Right ventricle myocardium superior (tissue), 1 donor: ENCODE measurements at regions not wholly inside any gene's neighbourhood (a gene's known extent, or its start where the extent isn't known, plus 50 kb on each side); places are given as distances from the start of the nearest gene placed in this dataset.
"Not testable (repeated sequence)": the region's sequence is repeated elsewhere in the genome, so short reads cannot be mapped to it uniquely, and the experiment has no call there.

Experiments
- ATAC-seq: fragments of 200-7000 bp; cut with Tn5 transposase; one replicate; pipeline ENCODE4 v1.9.1; 2020; ENCODE audit warnings: mild to moderate bottlenecking; ENCODE audit not compliant: poor library complexity
- DNase-seq: peaks from one replicate; pipeline ENCODE4 v3.0.0-alpha.2; 2020
- intact Hi-C: fragments of 100-400 bp; cut with DNase I; formaldehyde crosslinking; loops from one replicate; pipeline ENCODE4 v1.11.2; 2022
- donor health status: DM: no; HTN: yes; CAD: no; lungs with severe emphysema.

DNA sequence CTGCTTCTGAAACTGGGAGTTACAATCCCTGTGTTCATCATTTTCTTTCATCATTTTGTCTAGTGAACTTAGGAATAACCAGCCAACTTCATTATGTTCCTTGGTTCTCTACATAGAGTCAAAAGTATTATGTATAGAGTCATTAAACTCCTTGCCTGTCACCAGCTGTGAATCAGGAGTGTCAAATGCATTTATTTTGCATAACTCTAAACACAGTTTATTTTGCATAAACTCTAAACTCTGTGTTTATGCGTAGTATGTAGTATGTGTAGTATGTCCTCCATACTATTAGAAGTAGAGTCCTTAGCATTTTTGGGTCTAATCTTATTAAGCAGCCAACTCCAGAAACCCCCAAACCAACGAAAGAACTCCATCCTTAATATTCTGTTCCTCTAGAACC is 164.4 kb downstream of the EVA1A start:
- intact Hi-C loops, result no loop called here
- no peak for DNase-seq
- ATAC-seq, result no peak

DNA sequence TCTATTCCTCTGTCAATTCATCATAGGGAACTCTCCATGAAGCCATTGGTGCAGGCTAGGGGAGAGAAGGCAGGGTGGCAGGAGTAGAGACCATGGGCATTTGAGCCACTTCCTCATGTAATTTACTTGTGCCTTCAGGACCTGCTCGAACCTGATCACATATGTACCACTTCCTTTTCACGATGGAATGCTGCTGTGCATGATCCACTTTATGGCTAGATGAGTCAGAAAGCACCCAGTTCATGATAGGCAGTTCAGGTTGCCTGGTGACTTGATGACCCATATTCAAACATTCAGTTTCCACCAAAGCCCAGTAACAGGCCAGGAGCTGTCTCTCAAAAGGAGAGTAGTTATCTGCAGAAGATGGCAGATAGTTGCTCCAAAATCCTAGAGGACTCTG is 166.0 kb downstream of the EVA1A start:
- intact Hi-C loops, ATAC-seq: not testable (repeated sequence)

DNA sequence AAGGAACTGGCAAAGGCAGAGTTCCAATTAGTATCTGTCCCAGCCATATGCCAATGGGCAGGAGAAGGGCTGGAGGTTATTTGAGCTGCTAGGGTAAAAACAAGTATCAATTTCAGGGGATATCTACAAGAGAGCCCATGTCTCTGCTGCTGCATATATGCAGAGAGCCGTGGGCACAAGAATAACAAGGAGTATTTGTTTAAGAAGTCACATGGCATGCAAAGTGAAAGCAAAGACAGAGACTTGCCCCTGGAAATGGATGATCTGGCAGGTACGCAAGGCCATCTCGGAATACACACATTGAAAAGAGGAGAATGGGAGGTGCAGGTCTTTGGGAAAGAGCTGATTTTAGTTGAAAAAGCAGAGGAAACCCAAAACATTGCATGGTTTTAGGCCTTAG is 170.6 kb downstream of the EVA1A start:
- no peak for ATAC-seq
- DNase-seq, result no peak
- intact Hi-C loops, result no loop called here

More for the DNA sequence above, 166.0 kb downstream of the EVA1A start:
- DNase-seq, result not testable (repeated sequence)

DNA sequence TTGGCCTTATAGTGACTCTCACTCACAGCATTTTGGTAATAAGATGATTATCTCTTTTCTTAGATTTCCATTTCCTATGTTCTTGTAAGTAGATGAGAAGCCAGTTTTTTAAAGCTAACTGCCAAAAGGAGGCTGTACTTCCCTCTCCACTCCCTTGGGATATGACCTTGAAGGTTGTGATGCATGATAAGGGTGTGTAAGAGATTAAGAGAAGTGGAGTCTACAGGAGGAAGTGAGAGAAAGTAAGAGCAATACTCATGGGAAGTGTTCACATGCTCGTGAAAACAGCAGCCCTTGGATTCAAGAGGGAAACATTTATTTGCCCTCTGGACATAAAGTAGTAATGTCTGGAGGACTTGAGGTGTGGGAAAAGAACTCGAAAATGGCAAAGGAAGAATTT is 171.5 kb downstream of the EVA1A start:
- ATAC-seq (no peak), DNase-seq (no peak)
- intact Hi-C loops, result no loop called here

DNA sequence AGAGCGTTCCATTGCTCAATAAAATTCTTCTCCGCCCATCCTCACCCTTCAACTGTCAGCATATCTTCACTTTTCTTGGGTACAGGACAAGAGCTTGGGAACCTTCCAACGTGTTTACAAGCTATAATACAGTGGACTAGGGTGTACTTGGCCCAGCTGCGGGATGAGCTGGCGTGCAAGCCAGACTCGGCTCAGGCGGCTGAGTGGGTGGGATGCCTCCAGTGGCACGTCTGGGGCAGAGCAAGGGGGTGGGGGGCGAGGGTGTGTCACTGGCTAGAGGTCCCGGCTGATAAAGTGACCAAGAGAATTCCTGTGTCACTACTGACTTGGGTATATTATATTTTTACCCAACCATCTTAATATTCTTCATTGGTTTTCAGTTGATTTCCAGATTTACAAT is 179.7 kb downstream of the EVA1A start:
- DNase-seq (no peak), ATAC-seq (no peak)
- intact Hi-C loops, result no loop called here

DNA sequence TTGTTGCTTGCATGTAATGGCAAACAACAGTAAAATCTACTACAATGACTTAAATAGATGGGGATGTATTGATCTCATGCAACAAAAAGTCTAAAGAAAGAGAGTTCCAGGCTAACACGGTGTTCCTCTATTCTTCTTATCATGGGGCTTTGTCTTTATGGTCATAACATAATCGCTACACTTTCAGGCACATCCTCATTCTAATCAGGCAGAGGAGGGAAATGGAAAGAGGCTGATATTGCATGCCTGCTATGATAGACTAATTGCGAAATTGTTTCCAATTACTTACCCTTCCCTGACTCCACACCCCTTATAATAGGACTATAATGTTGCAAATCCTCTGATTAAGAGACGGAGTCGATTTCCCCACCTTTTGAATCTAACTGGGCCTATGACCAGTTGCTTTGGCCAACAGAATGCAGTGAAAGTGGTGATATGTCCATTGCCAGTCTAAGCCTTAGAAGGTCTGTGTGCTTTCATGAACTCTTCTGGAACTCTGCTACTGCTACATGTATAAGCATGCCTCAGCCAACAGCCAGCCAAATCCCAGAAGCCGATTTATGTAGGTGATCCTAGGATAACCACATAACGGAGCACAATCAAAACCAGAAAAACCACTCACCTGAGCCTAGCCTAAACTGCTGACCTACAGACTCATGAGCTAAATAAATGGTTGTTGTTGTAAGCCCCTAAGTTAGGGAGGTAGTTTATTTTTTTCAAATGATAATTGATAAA is 180.3 kb upstream of the TACR1 start:
- ATAC-seq (no peak), DNase-seq (no peak)
- intact Hi-C loops, result no loop called here

DNA sequence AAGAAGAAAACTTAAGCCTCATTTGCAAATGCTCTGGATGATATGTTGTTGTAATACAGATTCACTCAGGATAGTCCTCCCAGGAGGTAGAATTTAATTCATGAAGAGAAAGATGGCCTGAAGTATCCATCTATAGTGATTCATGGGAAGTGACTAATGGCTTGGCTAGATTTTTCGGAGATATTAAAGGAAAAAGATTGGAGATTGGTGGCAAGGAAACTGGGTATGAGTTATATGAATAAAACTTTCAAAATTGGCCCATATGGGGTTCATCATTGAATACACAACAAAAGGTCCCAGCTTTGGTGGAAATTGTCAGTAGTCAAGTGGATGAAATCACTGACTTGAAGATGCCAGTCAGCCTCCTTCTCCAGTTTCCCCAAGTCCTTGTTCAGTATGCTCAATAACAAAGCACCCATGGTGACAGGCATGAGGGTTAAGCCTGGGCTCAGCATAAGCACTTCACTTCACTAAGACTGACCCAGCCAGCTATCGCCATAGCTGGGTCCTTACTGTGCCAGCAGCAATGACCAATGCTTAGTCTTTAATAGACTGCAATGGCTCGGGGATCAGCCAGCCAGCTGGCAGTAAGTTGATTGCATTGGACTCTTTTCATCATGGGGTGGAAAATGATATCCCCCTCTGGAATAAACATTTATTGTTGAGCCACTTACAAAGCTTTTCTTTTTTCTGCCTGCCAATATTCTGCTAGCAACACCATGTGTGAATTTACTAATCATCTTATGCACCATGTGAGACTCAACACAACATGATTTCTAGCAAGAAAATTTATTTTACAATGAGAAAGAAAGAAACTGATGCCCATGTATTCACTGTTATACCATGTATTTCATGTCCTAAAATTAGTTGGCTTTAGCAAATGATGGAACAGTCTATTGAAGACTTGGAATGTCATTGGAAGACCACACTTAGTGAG is 176.6 kb upstream of the TACR1 start:
- DNase-seq (no peak), ATAC-seq (no peak)
- intact Hi-C loops, result no loop called here

DNA sequence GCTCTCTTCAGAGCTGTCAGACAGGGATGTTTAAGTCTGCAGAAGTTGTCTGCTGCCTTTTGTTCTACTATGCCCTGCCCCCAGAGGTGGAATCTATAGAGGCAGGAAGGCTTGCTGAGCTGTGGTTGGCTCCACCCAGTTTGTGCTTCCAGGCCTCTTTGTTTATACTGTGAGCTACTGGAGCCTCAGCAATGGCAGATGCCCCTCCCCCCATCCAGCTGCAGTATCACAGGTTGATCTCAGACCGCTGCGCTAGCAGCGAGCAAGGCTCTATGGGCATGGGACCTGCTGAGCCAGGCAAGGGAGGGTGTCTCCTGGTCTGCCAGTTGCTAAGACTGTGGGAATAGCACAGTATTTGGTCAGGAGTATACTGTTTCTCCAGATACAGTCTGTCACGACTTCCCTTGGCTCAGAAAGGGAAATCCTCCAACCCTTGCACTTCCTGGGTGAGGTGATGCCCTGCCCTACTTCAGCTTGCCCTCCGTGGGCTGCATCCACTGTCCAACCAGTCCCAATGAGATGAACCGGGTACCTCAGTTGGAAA is 175.2 kb upstream of the TACR1 start:
- intact Hi-C loops, ATAC-seq, DNase-seq: not testable (repeated sequence)

DNA sequence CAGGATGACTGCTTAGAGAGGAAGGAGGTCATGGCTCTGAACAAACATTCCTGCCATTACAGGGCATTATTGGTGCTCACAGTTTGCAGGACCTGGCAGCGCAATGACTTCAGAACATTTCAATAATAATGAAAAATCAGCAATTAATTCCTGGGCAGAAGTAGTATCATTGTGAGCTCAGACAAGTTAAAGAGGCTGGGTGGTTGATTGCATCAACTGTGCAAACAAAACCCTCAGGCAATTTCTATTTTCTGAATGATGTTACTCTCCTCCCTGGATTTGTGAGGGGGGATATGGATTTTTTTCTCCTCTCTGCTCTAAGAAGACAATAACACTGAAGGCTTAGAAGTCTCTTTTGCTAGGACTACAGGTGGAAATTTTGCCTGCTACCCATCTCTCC is 168.1 kb upstream of the TACR1 start:
- intact Hi-C loops, result no loop called here
- no peak for ATAC-seq

DNA sequence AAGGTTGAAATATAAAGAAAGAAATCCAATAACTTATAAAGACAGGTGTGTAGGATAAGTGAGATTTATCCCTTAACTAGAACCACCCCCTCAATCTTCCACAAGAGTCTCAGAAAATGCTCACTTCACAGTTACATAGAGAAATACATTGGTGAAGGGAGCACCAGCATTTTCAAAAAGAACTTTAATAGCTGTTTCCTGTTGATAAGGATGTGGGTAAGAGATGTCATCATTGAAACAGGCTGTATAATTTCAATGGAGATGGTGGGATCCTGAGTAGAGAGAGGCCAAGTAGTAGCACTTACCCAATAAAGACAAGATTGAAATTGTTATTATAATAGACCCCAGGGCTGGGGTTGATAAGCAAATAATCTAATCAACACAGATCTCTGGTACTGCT is 162.2 kb upstream of the TACR1 start:
- intact Hi-C loops, result no loop called here
- DNase-seq, result no peak
- no peak for ATAC-seq

More for the DNA sequence above, 168.1 kb upstream of the TACR1 start:
- no peak for DNase-seq

DNA sequence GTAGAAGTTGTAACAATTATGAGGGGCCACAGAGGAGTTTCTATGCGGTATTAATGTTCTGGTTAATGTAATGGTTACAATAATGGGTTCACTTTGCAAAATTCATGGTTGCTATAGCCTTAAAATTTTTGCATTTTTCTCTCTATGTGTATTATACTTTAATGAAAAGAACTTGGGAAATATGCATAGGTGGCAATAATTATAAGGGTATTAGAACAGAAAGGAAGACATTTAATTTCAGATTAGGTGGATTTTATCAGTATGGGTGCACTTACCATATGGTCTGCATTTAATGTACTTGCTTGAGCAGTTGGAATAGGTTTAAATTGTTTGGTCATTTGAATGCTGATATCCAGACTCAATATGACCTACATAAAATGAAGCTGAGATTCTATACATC is 161.6 kb upstream of the TACR1 start:
- intact Hi-C loops, result no loop called here
- ATAC-seq, result no peak
- DNase-seq, result no peak

DNA sequence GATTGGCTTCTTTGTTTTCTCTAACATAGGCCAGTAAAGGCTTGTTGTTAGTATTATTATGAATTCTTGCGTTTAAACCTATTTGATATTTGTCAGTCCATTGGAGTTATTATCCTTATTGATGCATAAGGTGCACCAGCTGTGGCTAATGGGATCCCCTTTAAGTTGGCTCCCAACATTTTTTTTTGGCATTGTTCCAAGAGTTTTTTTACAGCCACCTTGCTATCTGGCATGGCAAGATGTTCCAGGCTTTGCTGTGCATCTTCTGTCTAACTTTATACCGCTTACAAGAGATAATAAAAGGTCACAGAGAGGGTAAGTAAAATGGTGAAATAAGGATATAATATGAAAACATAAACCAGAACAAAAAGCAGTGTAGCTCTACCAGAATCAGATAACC is 157.5 kb upstream of the TACR1 start:
- intact Hi-C loops, result no loop called here
- DNase-seq (no peak), ATAC-seq (no peak)

DNA sequence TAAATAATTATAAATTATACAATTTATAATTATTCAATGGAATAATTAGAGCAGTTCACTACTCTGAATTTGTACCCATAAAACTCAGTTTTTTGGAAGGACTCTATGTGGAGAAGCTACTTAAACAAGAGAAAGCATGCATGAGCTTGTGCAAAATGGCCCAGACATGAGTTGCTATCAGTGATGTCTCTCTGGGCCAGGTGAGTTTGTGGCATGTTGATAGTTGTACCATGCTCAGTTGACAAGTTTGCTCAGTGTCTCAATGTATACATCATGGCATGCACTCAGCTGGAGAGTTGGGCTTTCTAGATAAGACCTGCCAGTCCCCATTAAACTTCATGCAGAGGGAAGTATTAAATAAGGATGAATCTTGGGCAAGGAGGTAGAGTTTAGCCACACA is 153.8 kb upstream of the TACR1 start:
- no peak for DNase-seq
- intact Hi-C loops, result no loop called here
- ATAC-seq, result no peak

DNA sequence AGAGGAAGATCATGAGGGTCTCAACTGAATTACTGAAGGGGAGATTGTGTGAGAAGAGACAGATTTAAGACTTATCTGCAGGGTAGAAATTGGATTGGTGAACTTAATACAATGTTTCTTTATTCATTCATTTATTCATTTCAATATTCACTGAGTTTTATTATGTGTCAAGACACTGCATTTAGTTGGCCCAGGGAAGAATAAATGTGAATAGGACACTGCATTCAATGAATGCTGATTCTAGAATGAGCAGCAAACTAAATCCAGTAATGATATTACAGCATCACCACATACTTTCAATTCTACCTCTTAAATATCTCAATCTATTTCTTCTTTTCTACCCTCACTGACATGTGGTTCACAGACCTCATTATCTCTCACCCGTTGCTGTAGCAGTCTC is 149.0 kb upstream of the TACR1 start:
- DNase-seq (no peak), ATAC-seq (no peak)
- intact Hi-C loops, result no loop called here

DNA sequence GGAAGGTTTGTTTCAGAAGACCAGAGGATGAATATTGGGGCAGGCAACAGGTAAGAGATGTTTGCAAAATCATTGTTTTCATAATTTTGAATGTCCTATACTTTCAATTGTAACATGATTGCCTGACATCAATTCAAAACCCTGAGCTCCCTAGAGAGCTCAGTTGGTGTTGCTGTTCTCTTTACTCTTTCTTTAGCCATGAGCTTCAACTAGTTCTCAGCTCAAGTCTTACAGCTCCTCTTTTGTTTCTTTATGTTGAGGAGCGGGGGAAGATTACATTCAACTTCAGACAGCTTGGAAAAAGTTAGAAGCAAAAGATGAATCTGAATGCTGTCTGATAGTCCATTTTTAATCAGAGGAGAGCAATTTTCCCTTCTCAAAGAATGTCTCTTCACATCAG is 144.8 kb upstream of the TACR1 start:
- intact Hi-C loops, result no loop called here
- ATAC-seq (no peak), DNase-seq (no peak)

DNA sequence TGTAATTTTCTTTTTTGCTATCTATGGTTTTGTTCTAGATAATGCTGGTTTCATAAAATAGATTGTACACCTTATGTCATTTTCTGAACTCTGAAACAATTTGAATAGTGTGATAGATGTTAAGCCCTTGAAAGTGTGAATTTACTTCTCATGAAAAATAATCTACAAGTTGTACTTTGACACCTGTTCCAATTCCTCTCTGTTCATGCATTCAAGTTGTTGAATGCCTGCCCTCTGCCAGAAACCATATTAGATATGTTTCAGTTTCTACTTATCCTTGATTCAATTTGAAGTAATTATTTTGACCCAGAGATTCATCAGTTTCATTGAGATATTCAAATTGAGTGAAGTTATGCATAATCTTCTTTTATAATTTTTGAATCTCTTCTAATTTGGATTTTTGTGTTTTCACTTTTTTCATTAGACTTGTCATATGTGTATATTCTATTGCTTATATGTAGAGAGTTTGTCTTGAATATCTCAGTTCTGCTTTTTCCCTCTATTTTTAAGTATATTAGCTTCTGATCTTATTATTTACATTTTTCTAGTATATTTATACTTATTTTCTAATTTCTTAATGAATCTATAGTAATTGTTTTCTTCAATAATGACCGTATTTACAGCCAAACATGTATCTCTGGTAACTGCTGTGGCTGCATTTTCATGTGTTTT is 143.3 kb upstream of the TACR1 start:
- DNase-seq, result no peak
- intact Hi-C loops, result no loop called here
- no peak for ATAC-seq

DNA sequence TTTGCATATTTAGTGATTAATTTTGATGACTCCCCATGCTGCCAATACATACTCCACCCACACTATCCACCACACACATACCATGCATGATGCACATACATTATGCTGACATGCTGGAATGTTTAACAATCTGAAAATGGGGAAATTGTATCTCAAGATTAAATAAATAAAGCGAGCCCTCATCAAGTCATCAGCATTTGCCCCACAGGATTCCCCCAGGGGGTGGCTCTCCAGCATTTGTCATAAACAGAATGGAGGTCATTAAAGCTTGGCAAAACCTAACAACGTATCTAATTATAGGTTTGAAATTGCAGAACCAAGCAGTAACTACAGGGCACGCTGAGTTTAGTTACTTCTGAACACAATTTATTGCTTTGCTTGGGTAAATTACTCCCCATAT is 141.2 kb upstream of the TACR1 start:
- DNase-seq, result no peak
- intact Hi-C loops, result no loop called here
- ATAC-seq, result no peak

DNA sequence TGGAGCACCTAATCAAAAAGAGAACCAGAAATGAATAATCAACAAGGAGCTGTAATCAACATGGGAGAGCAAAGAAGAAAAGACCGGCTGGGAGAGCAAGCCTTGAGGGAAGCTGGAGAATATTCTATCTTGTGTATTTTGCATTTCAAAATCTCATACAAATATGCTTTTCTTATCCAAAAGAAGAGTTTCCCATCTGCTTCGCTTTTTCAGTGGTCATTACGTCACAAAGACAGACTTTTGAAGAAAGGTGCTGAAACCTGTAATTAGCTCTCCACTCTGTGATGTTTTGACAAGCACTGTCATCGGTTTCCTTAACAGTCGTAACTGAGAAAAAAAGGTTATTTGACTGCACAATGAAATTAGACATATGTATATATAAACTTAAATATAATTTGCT is 139.1 kb upstream of the TACR1 start:
- ATAC-seq, result no peak
- intact Hi-C loops, result no loop called here
- DNase-seq, result no peak

DNA sequence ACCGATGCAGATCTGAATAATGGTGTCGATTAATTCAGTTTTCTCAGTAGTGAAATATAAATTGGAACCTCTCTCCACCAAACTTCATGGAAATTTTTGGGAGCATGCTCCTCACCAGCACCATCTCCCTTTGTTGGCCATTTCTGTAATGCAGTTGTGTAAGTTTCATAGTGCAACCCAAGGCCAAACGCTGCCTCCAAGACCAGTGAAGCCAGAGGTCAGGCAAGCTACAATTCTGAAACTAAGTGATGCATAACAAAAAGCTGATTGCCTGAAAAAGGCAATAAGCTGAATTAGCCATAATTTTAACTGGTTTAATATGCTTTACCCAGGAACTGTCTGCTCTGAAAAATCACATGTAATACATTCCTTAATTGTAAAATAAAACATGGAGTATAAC is 138.3 kb upstream of the TACR1 start:
- no peak for DNase-seq
- no peak for ATAC-seq
- intact Hi-C loops, result no loop called here
